GM12878 (cell line): ENCODE measurements at regions not wholly inside any gene's neighbourhood (a gene's known extent, or its start where the extent isn't known, plus 50 kb on each side); places are given as distances from the start of the nearest gene placed in this dataset.

Experiments used
- ATAC-seq: fragments of 200-7000 bp; cut with Tn5 transposase; 3 replicates; pipeline ENCODE4 v1.9.1; 2020; ENCODE audit warnings: mild to moderate bottlenecking, moderate library complexity
- BruUV-seq: library from RNA; stranded (reverse); fragments of 400-500 nt; replicated peaks from 2 replicates; lab custom pipeline; 2021; lab: Mats Ljungman, UMichigan
- CTCF ChIA-PET: fragments of 300-600 bp; sonication (Branson Sonifier 250); formaldehyde crosslinking; extraction: SDS; loops from one replicate; lab custom pipeline; 2021; ENCODE audit warnings: inconsistent platforms; lab: Yijun Ruan, JAX
- POLR2A ChIA-PET: fragments of 350-600 bp; formaldehyde crosslinking; extraction: SDS; loops from one replicate; lab custom pipeline; 2021; ENCODE audit warnings: inconsistent platforms; lab: Charles Lee
- RAD21 ChIA-PET: fragments of 300-600 bp; sonication (Branson Sonifier 250); formaldehyde crosslinking; loops from one replicate; lab custom pipeline; 2023; ENCODE audit warnings: antibody characterized with exemption; ENCODE audit not compliant: unreplicated experiment; lab: Charles Lee
- SMC1A ChIA-PET: fragments of 300-600 bp; sonication (Branson Sonifier 250); formaldehyde crosslinking; loops from one replicate; lab custom pipeline; 2023; ENCODE audit not compliant: unreplicated experiment, uncharacterized antibody; lab: Charles Lee
- DNase-seq: peaks from one replicate; pipeline ENCODE4 v3.0.0-alpha.2; 2011; ENCODE audit warnings: low read depth, low spot score
- FAIRE-seq: peaks from 3 replicates; lab custom pipeline; 2011; peaks lifted over from hg19 to GRCh38; lab: Jason Lieb, UNC
- H2AFZ ChIP-seq: 2 replicates; pipeline ENCODE4 v1.6.0; 2011; ENCODE audit warnings: low read depth, low read length, control low read depth; ENCODE audit not compliant: control insufficient read depth
- H3K27ac ChIP-seq: 2 replicates; pipeline ENCODE4 v1.5.1; 2011; ENCODE audit warnings: control low read depth; ENCODE audit not compliant: control insufficient read depth, insufficient read depth
- H3K27me3 ChIP-seq, 2 experiments: replicated peaks in 1 of 2; 2 replicates each; pipeline versions ENCODE4 v1.6.0 to v1.6.1; 2011; ENCODE audit warnings: low read length in 1 of 2; ENCODE audit not compliant: control insufficient read depth in 2 of 2, insufficient read depth in 2 of 2
- H3K36me3 ChIP-seq, 2 experiments: 2 replicates each; pipeline ENCODE4 v1.5.1; 2011; ENCODE audit warnings: low read length in 1 of 2; ENCODE audit not compliant: control insufficient read depth in 2 of 2, insufficient read depth in 2 of 2
- H3K4me1 ChIP-seq: 2 replicates; pipeline ENCODE4 v1.6.1; 2011; ENCODE audit warnings: mild to moderate bottlenecking, low read length, moderate library complexity, mixed read lengths; ENCODE audit not compliant: control insufficient read depth, insufficient read depth
- H3K4me2 ChIP-seq: 2 replicates; pipeline ENCODE4 v1.6.0; 2011; ENCODE audit warnings: control low read depth; ENCODE audit not compliant: control insufficient read depth, insufficient read depth
- H3K4me3 ChIP-seq: fragments of 200-600 bp; sonication (generic); 2 replicates; pipeline ENCODE4 v1.5.1; 2016
- H3K79me2 ChIP-seq: 2 replicates; pipeline ENCODE4 v1.6.0; 2011; ENCODE audit warnings: low read length; ENCODE audit not compliant: control insufficient read depth, insufficient read depth
- H3K9ac ChIP-seq: 2 replicates; pipeline ENCODE4 v1.8.0; 2011; ENCODE audit warnings: low read length, control low read depth, mixed read lengths; ENCODE audit not compliant: control insufficient read depth, insufficient read depth
- H3K9me3 ChIP-seq: replicated peaks from 3 replicates; pipeline ENCODE4 v1.5.1; 2011; ENCODE audit warnings: mild to moderate bottlenecking, low read length; ENCODE audit not compliant: control insufficient read depth, insufficient read depth
- H4K20me1 ChIP-seq: 2 replicates; pipeline ENCODE4 v1.6.0; 2011; ENCODE audit not compliant: control insufficient read depth, insufficient read depth
- CREM ChIP-seq: IDR thresholded peaks from 2 replicates; pipeline ENCODE4 v1.6.1; 2014; ENCODE audit warnings: antibody characterized with exemption, low read depth
- EGR1 ChIP-seq, 2 experiments: IDR thresholded peaks; 1 replicate in 1 of 2; 2 replicates in 1 of 2; pipeline ENCODE4 v1.6.1; 2011 to 2012; ENCODE audit warnings: low read depth in 2 of 2, low read length in 2 of 2, borderline replicate concordance in 1 of 2, mild to moderate bottlenecking in 1 of 2, moderate library complexity in 1 of 2
- JUND ChIP-seq: IDR thresholded peaks from 2 replicates; pipeline ENCODE4 v1.6.1; 2012; ENCODE audit warnings: low read depth, mild to moderate bottlenecking, low read length, improper control_type of control experiment, moderate library complexity
- LARP7 ChIP-seq: fragments of 450-650 bp; IDR thresholded peaks from 2 replicates; pipeline ENCODE4 v1.6.1; 2017; ENCODE audit warnings: mild to moderate bottlenecking
- NR2C1 ChIP-seq: fragments of 450-650 bp; IDR thresholded peaks from 2 replicates; pipeline ENCODE4 v1.6.1; 2017; ENCODE audit warnings: antibody characterized with exemption, mild to moderate bottlenecking, moderate library complexity
- POU2F2 ChIP-seq: IDR thresholded peaks from 3 replicates; pipeline ENCODE4 v1.6.1; 2011; ENCODE audit warnings: low read depth, mild to moderate bottlenecking, low read length, borderline replicate concordance
- TBL1XR1 ChIP-seq: IDR thresholded peaks from 2 replicates; pipeline ENCODE4 v1.6.1; 2012; ENCODE audit warnings: low read depth, low read length, improper control_type of control experiment
- ZBED1 ChIP-seq: IDR thresholded peaks from 2 replicates; pipeline ENCODE4 v1.6.1; 2016; ENCODE audit warnings: borderline replicate concordance
- ZBTB33 ChIP-seq: fragments of 450-650 bp; IDR thresholded peaks from 2 replicates; pipeline ENCODE4 v1.6.1; 2017; ENCODE audit warnings: mild to moderate bottlenecking
- ZBTB4 ChIP-seq: fragments of 450-650 bp; formaldehyde crosslinking; IDR thresholded peaks from 2 replicates; pipeline ENCODE4 v1.4.0; 2022; ENCODE audit warnings: mild to moderate bottlenecking, moderate library complexity
- WGBS: methylation state at CpG from one replicate; pipeline ENCODE4 v1.1.6; 2016; ENCODE audit warnings: low lambda C conversion rate; ENCODE audit not compliant: insufficient replicate concordance, insufficient coverage; ENCODE audit errors: missing lambda C conversion rate; 5-methylcytosine and 5-hydroxymethylcytosine counted together
- in situ Hi-C: fragments of 300-500 bp; cut with MboI; formaldehyde crosslinking; loops from 9 replicates; pipeline ENCODE4 v1.14.3; 2018; ENCODE audit warnings: mixed read lengths
- intact Hi-C: fragments of 100-400 bp; cut with micrococcal nuclease; formaldehyde crosslinking; loops from one replicate; pipeline ENCODE4 v1.14.2; 2022; ENCODE audit not compliant: unreplicated experiment
- TF ChIP-seq, protein P1 (sequence below): fragments of 150-350 bp; IDR thresholded peaks from 2 replicates; pipeline ENCODE4 v1.6.1; 2014; ENCODE audit warnings: mild to moderate bottlenecking, low read depth, low read length

- ChIA-PET POLR2A (no interaction called here), RAD21 (no interaction called here), SMC1A (no interaction called here), CTCF (interaction anchor here (0.5 kb wide), 1 partner anchor 100 kb away, joined by 4 read pairs; no protein-coding TSS in a partner anchor)
- H2AFZ ChIP-seq: no peak overlapping the region
- H3K9me3 ChIP-seq: no peaks in the 10 kb centered on the region; the same call in 2 of the 3 replicates
- peaks cover 1 to 3% of the 10 kb centered on the region in 2 experiments; a peak in 2 of 4 replicates for H3K27me3 ChIP-seq
- no peaks in the 10 kb centered on the region for H3K4me1 ChIP-seq
- no peaks in the 10 kb centered on the region for H3K36me3 ChIP-seq
- FAIRE-seq (no peak), ATAC-seq (no peak), DNase-seq (no peak)
- no peak overlapping the region for H3K27ac ChIP-seq
- TF ChIP-seq ZBED1 (no peak), LARP7 (no peak), TBL1XR1 (no peak), JUND (no peak)
- TF ChIP-seq, protein P1, sequence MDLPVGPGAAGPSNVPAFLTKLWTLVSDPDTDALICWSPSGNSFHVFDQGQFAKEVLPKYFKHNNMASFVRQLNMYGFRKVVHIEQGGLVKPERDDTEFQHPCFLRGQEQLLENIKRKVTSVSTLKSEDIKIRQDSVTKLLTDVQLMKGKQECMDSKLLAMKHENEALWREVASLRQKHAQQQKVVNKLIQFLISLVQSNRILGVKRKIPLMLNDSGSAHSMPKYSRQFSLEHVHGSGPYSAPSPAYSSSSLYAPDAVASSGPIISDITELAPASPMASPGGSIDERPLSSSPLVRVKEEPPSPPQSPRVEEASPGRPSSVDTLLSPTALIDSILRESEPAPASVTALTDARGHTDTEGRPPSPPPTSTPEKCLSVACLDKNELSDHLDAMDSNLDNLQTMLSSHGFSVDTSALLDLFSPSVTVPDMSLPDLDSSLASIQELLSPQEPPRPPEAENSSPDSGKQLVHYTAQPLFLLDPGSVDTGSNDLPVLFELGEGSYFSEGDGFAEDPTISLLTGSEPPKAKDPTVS: no peak
- H3K4me2 ChIP-seq: no peak overlapping the region
- in situ Hi-C loops (no loop called here), intact Hi-C loops (no loop called here)
- H3K4me3 ChIP-seq: no peak overlapping the region
- BruUV-seq: no TSS peak
- no peaks in the 10 kb centered on the region for H4K20me1 ChIP-seq
- H3K9ac ChIP-seq: no peak overlapping the region
- 20% methylated on average over 10 of the region's 10 CpGs for WGBS
- H3K79me2 ChIP-seq: no peaks in the 10 kb centered on the region
Observed at GRCh38 chr3:11900824-11901223, 54.1 kb upstream of the TAMM41 start.

GRCh38 chr3:11901286-11901875 lies 54.7 kb upstream of the TAMM41 start:
- WGBS: 45% methylated on average over 7 of the region's 7 CpGs
- BruUV-seq: no TSS peak
- in situ Hi-C loops: no loop called here
- ChIA-PET POLR2A (no interaction called here), SMC1A (no interaction called here), CTCF (interaction anchor here (0.5 kb wide), 1 partner anchor 100 kb away, joined by 4 read pairs; no protein-coding TSS in a partner anchor), RAD21 (no interaction called here)
- Histone ChIP-seq H3K79me2 (no peaks in the 10 kb centered on the region), H3K4me1 (no peaks in the 10 kb centered on the region), H3K27ac (no peak overlapping the region), H4K20me1 (no peaks in the 10 kb centered on the region), H3K36me3 (no peaks in the 10 kb centered on the region), H3K9me3 (no peaks in the 10 kb centered on the region; the same call in 2 of the 3 replicates), H3K4me2 (no peak overlapping the region), H2AFZ (no peak overlapping the region), H3K27me3 (peaks cover 1 to 3% of the 10 kb centered on the region in 2 experiments; a peak in 2 of 4 replicates), H3K4me3 (no peak overlapping the region), H3K9ac (no peak overlapping the region)
- FAIRE-seq (no peak), ATAC-seq (no peak), DNase-seq (no peak)
- intact Hi-C loops: no loop called here
- no peak for TF ChIP-seq ZBTB33
- no peak for TF ChIP-seq EGR1 (IDR thresholded peaks at IDR 0.05; ENCODE audit: borderline replicate concordance in 1 of 2, low read depth in 2 of 2, low read length in 2 of 2)
- no peak for TF ChIP-seq CREM
- TF ChIP-seq NR2C1: no peak
- no peak for TF ChIP-seq POU2F2
- TF ChIP-seq ZBTB4 (CRISPR knock-in tag): no peak
